ENCODE measurements at regions not wholly inside any gene's neighbourhood (a gene's known extent, or its start where the extent isn't known, plus 50 kb on each side); places are given as distances from the start of the nearest gene placed in this dataset.

DNA sequence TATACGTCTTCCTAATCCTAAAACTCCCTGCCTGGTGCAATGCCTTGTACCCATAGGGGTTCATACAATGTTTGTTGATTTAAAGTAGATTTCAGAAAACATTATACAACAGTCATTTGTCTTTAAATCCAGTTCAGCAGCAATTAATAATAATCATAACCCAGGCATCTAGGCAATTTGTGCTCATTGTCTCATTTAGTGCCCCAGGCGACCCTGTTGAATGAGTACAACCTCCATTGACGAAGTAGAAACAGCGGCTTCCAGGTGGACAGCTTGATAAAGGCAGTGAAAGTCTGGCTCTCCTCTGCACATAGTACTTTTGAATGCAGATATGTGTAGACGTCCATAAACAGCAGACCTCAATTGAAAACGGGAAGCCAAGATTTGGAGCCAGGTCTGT is 82.9 kb upstream of the CPM start:
- DNase-seq (ENCODE audit: low spot score), result no peak
- in situ Hi-C loops (cut with MboI; ENCODE audit: low sequenced_read_pairs, unreplicated experiment), result no loop called here
- TF ChIP-seq, protein P1, sequence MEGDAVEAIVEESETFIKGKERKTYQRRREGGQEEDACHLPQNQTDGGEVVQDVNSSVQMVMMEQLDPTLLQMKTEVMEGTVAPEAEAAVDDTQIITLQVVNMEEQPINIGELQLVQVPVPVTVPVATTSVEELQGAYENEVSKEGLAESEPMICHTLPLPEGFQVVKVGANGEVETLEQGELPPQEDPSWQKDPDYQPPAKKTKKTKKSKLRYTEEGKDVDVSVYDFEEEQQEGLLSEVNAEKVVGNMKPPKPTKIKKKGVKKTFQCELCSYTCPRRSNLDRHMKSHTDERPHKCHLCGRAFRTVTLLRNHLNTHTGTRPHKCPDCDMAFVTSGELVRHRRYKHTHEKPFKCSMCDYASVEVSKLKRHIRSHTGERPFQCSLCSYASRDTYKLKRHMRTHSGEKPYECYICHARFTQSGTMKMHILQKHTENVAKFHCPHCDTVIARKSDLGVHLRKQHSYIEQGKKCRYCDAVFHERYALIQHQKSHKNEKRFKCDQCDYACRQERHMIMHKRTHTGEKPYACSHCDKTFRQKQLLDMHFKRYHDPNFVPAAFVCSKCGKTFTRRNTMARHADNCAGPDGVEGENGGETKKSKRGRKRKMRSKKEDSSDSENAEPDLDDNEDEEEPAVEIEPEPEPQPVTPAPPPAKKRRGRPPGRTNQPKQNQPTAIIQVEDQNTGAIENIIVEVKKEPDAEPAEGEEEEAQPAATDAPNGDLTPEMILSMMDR (IDR thresholded peaks at IDR 0.05; ENCODE audit: borderline replicate concordance, control extremely low read depth, extremely low read depth, insufficient read depth, missing control alignments), result no peak

DNA sequence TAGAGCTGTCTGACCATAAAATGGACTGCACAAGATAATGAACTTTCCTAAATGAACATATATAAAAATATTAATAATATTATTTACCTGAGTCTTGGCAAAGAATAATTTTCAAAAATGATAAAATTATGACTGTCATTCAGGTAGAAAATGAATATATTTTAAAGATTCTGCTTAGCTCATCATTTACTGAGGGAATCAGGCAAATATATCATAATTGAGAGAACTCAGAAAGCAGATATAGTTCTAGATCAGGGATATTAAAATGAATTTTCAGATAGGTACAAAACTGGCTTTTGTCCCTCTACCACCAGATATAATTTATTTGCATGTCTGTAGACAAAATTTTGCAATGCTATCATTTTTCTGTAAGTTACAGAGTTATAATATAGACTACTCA is 86.1 kb upstream of the CPM start:
- in situ Hi-C loops (cut with MboI; ENCODE audit: low sequenced_read_pairs, unreplicated experiment), result no loop called here
- no peak for DNase-seq (ENCODE audit: low spot score)
- TF ChIP-seq, protein P1 (IDR thresholded peaks at IDR 0.05; ENCODE audit: borderline replicate concordance, control extremely low read depth, extremely low read depth, insufficient read depth, missing control alignments), result no peak

DNA sequence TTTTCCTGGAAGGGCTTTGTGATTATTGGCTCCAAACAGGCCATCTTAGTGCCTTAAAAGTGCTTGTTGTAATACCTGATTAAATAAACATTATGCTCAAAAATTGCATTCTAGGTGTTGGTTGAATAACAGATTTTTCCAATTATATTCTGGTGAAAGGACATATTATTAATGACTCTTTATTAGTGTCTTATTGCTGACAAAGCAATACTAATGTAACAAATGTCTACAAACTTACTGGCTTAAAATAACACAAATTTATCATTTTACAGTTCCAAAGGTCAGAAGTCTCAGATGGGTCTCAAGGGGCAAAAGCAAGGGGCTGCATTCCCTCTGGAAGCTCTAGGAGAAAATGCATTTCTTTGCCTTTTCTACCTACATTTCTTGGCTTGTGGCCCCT is 86.9 kb upstream of the CPM start:
- DNase-seq (ENCODE audit: low spot score), result no peak
- TF ChIP-seq, protein P1 (IDR thresholded peaks at IDR 0.05; ENCODE audit: borderline replicate concordance, control extremely low read depth, extremely low read depth, insufficient read depth, missing control alignments), result no peak
- in situ Hi-C loops (cut with MboI; ENCODE audit: low sequenced_read_pairs, unreplicated experiment), result no loop called here

DNA sequence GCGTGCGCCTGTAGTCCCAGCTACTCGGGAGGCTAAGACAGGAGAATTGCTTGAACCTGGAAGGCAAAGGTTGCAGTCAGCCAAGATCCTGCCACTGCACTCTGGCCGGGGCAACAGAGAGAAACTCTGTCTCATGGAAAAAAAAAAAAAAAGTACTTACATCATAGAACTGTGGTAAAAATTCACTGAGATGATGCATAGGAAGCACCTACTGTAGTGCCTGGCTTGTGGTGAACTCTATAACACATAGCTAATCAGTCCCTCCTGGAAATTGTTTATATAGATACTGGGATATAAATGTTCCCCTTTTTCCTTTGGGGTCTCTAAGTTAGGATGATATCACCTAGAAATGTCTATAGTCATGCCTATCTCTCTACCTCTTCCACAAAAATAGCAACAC is 89.7 kb upstream of the CPM start:
- in situ Hi-C loops (cut with MboI; ENCODE audit: low sequenced_read_pairs, unreplicated experiment), result no loop called here
- TF ChIP-seq, protein P1 (IDR thresholded peaks at IDR 0.05; ENCODE audit: borderline replicate concordance, control extremely low read depth, extremely low read depth, insufficient read depth, missing control alignments), result no peak
- no peak for DNase-seq (ENCODE audit: low spot score)

DNA sequence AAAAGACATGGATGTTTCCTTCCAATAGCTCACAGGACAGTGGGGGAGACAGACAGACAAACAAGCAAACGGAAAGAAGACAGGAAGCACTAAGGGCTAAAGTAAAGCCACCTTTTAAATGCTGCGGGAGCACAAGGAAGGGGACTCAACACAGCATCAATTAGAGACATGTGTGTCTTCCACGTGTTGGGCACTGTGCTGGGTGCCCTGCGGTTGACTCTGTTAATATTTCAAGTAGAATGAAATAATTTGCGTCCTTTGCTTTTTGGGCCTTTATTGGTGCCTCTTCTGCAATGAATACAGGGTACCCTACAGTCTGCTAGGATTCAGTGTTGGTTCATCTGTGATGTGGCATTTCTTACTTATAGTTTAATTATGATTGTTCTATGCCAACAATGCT is 90.9 kb upstream of the CPM start:
- TF ChIP-seq, protein P1 (IDR thresholded peaks at IDR 0.05; ENCODE audit: borderline replicate concordance, control extremely low read depth, extremely low read depth, insufficient read depth, missing control alignments), result no peak
- in situ Hi-C loops (cut with MboI; ENCODE audit: low sequenced_read_pairs, unreplicated experiment), result no loop called here
- DNase-seq (ENCODE audit: low spot score), result no peak

DNA sequence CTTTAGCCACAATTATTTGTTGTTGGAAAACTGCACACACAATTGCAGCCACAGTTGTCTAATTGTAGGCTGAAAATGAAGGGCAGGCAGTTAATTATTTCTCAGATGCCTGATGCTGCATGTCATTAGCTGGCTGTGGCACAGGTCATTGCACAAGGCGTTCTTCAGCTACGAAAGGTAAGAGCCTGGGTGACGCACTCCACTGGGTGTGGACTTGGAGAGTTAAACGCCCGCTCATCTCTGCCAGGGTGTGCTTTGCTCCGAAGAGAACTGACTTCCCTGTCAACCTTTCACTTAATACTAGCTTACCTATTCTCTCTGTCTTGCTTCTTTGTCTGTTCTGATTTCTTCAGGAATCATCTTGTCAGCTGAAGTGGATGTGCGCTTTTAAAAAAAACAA is 91.4 kb upstream of the CPM start:
- TF ChIP-seq, protein P1 (IDR thresholded peaks at IDR 0.05; ENCODE audit: borderline replicate concordance, control extremely low read depth, extremely low read depth, insufficient read depth, missing control alignments), result no peak
- DNase-seq (ENCODE audit: low spot score), result no peak
- in situ Hi-C loops (cut with MboI; ENCODE audit: low sequenced_read_pairs, unreplicated experiment), result no loop called here

DNA sequence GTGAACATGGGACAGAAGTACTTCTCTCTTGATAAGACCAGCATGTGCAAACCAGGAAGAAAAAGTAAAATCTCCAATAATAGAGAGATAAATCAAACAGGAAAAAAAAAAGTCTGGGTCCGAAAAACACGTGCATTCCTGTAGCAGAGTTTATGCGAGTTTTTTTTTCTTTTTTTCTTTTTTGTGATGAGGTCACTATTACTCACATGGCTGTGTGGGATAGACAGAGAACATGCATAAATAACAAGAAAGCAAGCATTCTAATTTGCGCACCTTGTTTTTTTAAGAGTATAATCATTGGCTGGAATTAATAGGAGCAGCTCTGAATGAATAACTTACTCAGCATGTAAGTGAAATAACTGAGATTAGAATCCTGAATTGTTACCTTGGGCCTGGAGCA is 91.9 kb upstream of the CPM start:
- no peak for DNase-seq (ENCODE audit: low spot score)
- TF ChIP-seq, protein P1 (IDR thresholded peaks at IDR 0.05; ENCODE audit: borderline replicate concordance, control extremely low read depth, extremely low read depth, insufficient read depth, missing control alignments), result no peak
- in situ Hi-C loops (cut with MboI; ENCODE audit: low sequenced_read_pairs, unreplicated experiment), result no loop called here

Data from GM13976 (cell line).